ENCODE measurements at regions not wholly inside any gene's neighbourhood (a gene's known extent, or its start where the extent isn't known, plus 50 kb on each side); places are given as distances from the start of the nearest gene placed in this dataset.
A peak's percentile ranks its signal among the peaks of the same experiment; 100 is the strongest.
"Not testable (repeated sequence)": the region's sequence is repeated elsewhere in the genome, so short reads cannot be mapped to it uniquely, and the experiment has no call there.

GRCh38 chr21:18104802-18105201, 139.8 kb upstream of the CHODL start:
- no peak for DNase-seq (ENCODE audit: low spot score)

GRCh38 chr21:18096413-18096812, 148.2 kb upstream of the CHODL start:
- DNase-seq (ENCODE audit: low spot score), result not testable (repeated sequence)

- DNase-seq (ENCODE audit: low spot score), result no peak
Measured at GRCh38 chr21:18089786-18090185, 154.8 kb upstream of the CHODL start.

GRCh38 chr21:18070392-18070791, 174.2 kb upstream of the CHODL start:
- no peak for DNase-seq (ENCODE audit: low spot score)

GRCh38 chr21:18069875-18070274, 174.8 kb upstream of the CHODL start:
- DNase-seq (ENCODE audit: low spot score), result no peak

- no peak for DNase-seq (ENCODE audit: low spot score)
Measured at GRCh38 chr21:18060402-18060801, 184.2 kb upstream of the CHODL start.

- DNase-seq (ENCODE audit: low spot score), result no peak
Measured at GRCh38 chr21:18058731-18059398, 185.8 kb upstream of the CHODL start.

GRCh38 chr21:18053151-18053550, 191.5 kb upstream of the CHODL start:
- no peak for DNase-seq (ENCODE audit: low spot score)

GRCh38 chr21:18049461-18049860, 195.2 kb upstream of the CHODL start:
- peak; percentile 8 for DNase-seq (ENCODE audit: low spot score)

GRCh38 chr21:18041012-18041411, 203.6 kb upstream of the CHODL start:
- DNase-seq (ENCODE audit: low spot score), result peak; percentile 75

- no peak for DNase-seq (ENCODE audit: low spot score)
Measured at GRCh38 chr21:18030248-18030647, 211.1 kb upstream of the C21orf91 start.

GRCh38 chr21:18026359-18026758, 207.2 kb upstream of the C21orf91 start:
- DNase-seq (ENCODE audit: low spot score), result no peak

- DNase-seq (ENCODE audit: low spot score), result no peak
Measured at GRCh38 chr21:18023711-18024110, 204.6 kb upstream of the C21orf91 start.

- DNase-seq (ENCODE audit: low spot score), result no peak
Measured at GRCh38 chr21:18023157-18023556, 204.0 kb upstream of the C21orf91 start.

- DNase-seq (ENCODE audit: low spot score), result no peak
Measured at GRCh38 chr21:18007121-18007520, 188.0 kb upstream of the C21orf91 start.

GRCh38 chr21:18006691-18007090, 187.5 kb upstream of the C21orf91 start:
- DNase-seq (ENCODE audit: low spot score), result no peak

GRCh38 chr21:18002393-18002792, 183.2 kb upstream of the C21orf91 start:
- DNase-seq (ENCODE audit: low spot score), result no peak

GRCh38 chr21:18000981-18001686, 182.0 kb upstream of the C21orf91 start:
- no peak for DNase-seq (ENCODE audit: low spot score)

- DNase-seq (ENCODE audit: low spot score), result not testable (repeated sequence)
Measured at GRCh38 chr21:17998599-17998998, 179.4 kb upstream of the C21orf91 start.

- no peak for DNase-seq (ENCODE audit: low spot score)
Measured at GRCh38 chr21:17989780-17990179, 170.6 kb upstream of the C21orf91 start.

- DNase-seq (ENCODE audit: low spot score), result no peak
Measured at GRCh38 chr21:17988102-17988437, 168.9 kb upstream of the C21orf91 start.

GRCh38 chr21:17987382-17988101, 168.4 kb upstream of the C21orf91 start:
- no peak for DNase-seq (ENCODE audit: low spot score)

- no peak for DNase-seq (ENCODE audit: low spot score)
Measured at GRCh38 chr21:17981060-17981740, 162.0 kb upstream of the C21orf91 start.
